Colonic mucosa (tissue), 4 donors: ENCODE measurements at regions not wholly inside any gene's neighbourhood (a gene's known extent, or its start where the extent isn't known, plus 50 kb on each side); places are given as distances from the start of the nearest gene placed in this dataset.
"Not testable (repeated sequence)": the region's sequence is repeated elsewhere in the genome, so short reads cannot be mapped to it uniquely, and the experiment has no call there.

Source experiments
- DNase-seq: peaks from one replicate; pipeline ENCODE4 v3.0.0-alpha.2; 2020
- H3K27ac ChIP-seq: fragments of 200-600 bp; one replicate; pipeline ENCODE4 v1.8.0; 2021
- H3K27me3 ChIP-seq: fragments of 200-600 bp; one replicate; pipeline ENCODE4 v1.8.0; 2021
- H3K36me3 ChIP-seq: fragments of 200-600 bp; one replicate; pipeline ENCODE4 v1.8.0; 2021
- H3K4me1 ChIP-seq: fragments of 200-600 bp; one replicate; pipeline ENCODE4 v1.8.0; 2021; ENCODE audit warnings: mild to moderate bottlenecking
- H3K4me3 ChIP-seq: fragments of 200-600 bp; one replicate; pipeline ENCODE4 v1.8.0; 2021
- H3K9ac ChIP-seq, 2 donors: one replicate each; pipeline ENCODE4 v1.7.0; 2013; ENCODE audit warnings: control low read depth in 2 of 2, low read depth in 2 of 2, low read length in 2 of 2
- H3K9me3 ChIP-seq: fragments of 200-600 bp; one replicate; pipeline ENCODE4 v1.8.0; 2021
- intact Hi-C: fragments of 100-400 bp; cut with DNase I; formaldehyde crosslinking; loops from one replicate; pipeline ENCODE4 v1.14.1; 2022
- TF ChIP-seq, protein P1 (sequence below): fragments of 200-600 bp; IDR thresholded peaks from one replicate; pipeline ENCODE4 v1.8.0; 2022; ENCODE audit warnings: antibody characterized with exemption, mild to moderate bottlenecking
- donor health status: healthy.
- donor health status: DM: no; HTN: no; CAD: no.
- donor health status: DM: no; HTN: no; CAD: no.

DNA sequence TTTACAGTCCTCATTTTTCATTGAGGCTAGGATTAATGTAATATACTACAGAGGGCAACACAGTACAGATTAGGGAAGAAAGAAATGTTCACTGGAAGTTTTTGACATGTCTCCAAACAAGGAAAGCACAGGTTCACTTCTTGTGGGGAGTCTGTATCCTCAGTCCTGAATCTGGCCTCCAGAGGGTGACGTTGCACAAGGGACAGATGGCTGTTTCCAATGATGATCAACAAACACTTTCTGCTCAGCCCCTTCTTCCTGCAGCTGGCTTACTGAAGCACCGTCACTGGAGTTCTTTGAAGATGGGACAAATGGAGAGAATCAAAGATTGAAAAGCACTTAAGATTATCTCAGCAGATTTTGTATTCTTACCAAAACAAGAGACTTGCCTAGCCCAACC, 123.3 kb upstream of the OR4E1 start:
- no peak overlapping the region for H3K27ac ChIP-seq
- TF ChIP-seq, protein P1, sequence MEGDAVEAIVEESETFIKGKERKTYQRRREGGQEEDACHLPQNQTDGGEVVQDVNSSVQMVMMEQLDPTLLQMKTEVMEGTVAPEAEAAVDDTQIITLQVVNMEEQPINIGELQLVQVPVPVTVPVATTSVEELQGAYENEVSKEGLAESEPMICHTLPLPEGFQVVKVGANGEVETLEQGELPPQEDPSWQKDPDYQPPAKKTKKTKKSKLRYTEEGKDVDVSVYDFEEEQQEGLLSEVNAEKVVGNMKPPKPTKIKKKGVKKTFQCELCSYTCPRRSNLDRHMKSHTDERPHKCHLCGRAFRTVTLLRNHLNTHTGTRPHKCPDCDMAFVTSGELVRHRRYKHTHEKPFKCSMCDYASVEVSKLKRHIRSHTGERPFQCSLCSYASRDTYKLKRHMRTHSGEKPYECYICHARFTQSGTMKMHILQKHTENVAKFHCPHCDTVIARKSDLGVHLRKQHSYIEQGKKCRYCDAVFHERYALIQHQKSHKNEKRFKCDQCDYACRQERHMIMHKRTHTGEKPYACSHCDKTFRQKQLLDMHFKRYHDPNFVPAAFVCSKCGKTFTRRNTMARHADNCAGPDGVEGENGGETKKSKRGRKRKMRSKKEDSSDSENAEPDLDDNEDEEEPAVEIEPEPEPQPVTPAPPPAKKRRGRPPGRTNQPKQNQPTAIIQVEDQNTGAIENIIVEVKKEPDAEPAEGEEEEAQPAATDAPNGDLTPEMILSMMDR = no peak
- H3K4me3 ChIP-seq = no peak overlapping the region
- H3K27me3 ChIP-seq = no peaks in the 10 kb centered on the region
- no peak overlapping the region for H3K9ac ChIP-seq
- intact Hi-C loops = no loop called here
- DNase-seq = no peak
- H3K9me3 ChIP-seq = no peaks in the 10 kb centered on the region
- no peaks in the 10 kb centered on the region for H3K36me3 ChIP-seq
- H3K4me1 ChIP-seq = no peaks in the 10 kb centered on the region

DNA sequence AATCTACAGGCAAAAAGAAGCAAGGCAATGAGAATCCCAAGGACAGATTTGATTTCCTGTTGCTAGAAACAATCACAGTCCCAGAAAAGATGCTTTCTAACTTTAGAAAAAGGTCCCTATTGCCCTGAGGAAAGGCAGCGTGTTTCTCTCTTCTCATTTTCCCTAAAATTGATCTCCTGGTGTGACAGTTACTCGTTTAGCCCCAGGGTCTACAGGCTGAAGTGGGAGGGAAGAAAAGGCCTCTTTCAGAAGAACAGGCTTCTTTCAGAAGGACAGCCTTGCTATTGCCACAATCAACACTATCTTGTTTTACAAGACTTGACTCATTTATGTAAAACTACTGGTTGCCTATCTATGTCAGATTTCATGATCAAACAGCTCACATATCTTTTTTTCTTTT, 121.8 kb upstream of the OR4E1 start:
- Histone ChIP-seq H3K4me1 (no peaks in the 10 kb centered on the region), H3K4me3 (no peak overlapping the region), H3K9ac (no peak overlapping the region), H3K27me3 (no peaks in the 10 kb centered on the region), H3K27ac (no peak overlapping the region), H3K9me3 (no peaks in the 10 kb centered on the region), H3K36me3 (no peaks in the 10 kb centered on the region)
- intact Hi-C loops = no loop called here
- no peak for DNase-seq
- TF ChIP-seq, protein P1 = no peak

DNA sequence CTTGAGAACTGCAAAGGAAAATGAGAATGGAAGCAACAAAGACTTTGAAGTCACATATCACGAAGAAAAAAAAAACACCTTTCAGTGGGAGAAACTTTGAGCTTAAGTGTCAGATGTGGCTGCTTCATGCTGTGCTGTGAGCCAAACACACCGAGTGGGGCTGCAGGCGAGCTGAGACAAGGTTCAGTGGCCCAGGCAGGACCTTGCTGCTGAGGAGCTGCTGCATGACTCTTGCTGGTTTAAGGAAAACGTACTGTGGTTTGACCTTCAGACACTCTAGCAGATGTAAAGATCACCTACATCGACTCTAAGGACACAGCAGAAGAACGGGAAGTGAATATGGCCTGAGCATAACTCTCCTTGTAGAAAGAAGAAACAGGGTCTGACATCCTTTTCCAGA, 118.1 kb upstream of the OR4E1 start:
- no peaks in the 10 kb centered on the region for H3K36me3 ChIP-seq
- TF ChIP-seq, protein P1 = no peak
- intact Hi-C loops = no loop called here
- H3K9me3 ChIP-seq = no peaks in the 10 kb centered on the region
- H3K4me3 ChIP-seq = no peak overlapping the region
- no peak overlapping the region for H3K9ac ChIP-seq
- H3K27ac ChIP-seq = no peak overlapping the region
- no peaks in the 10 kb centered on the region for H3K4me1 ChIP-seq
- H3K27me3 ChIP-seq = no peaks in the 10 kb centered on the region
- no peak for DNase-seq

DNA sequence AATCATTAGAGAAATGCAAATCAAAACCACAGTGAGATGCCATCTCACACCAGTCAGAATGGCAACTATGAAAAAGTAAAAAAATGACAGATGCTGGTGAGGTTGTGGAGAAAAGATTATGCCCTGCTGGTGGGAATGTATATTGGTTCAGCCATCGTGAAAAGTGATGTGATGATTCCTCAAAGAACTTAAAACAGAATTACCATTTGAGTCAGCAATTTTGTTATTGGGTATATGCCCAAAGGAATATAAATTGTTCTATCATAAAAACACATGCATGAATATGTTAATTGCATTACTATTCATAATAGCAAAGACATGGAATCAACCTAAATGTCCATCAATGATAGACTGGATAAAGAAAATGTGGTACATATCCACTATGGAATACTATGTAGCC, 115.1 kb upstream of the OR4E1 start:
- H3K36me3 ChIP-seq, DNase-seq, H3K9ac ChIP-seq, H3K9me3 ChIP-seq, H3K27ac ChIP-seq, H3K4me1 ChIP-seq, intact Hi-C loops, H3K4me3 ChIP-seq, H3K27me3 ChIP-seq: not testable (repeated sequence)

DNA sequence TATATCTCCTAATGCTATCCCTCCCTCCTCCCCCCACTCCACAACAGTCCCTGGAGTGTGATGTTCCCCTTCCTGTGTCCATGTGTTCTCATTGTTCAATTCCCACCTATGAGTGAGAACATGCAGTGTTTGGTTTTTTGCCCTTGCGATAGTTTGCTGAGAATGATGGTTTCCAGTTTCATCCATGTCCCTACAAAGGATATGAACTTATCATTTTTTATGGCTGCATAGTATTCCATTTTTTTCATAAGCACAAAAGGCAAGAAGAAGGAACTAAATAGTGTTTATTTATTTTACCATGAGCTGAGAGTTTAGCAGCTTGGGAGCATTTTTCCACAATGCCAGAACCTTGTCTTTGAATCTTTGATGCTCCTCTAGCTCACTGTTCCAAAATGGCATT, 113.6 kb upstream of the OR4E1 start:
- H3K27me3 ChIP-seq, H3K4me3 ChIP-seq, H3K4me1 ChIP-seq, H3K27ac ChIP-seq, H3K9me3 ChIP-seq, DNase-seq, H3K36me3 ChIP-seq, intact Hi-C loops, H3K9ac ChIP-seq: not testable (repeated sequence)

DNA sequence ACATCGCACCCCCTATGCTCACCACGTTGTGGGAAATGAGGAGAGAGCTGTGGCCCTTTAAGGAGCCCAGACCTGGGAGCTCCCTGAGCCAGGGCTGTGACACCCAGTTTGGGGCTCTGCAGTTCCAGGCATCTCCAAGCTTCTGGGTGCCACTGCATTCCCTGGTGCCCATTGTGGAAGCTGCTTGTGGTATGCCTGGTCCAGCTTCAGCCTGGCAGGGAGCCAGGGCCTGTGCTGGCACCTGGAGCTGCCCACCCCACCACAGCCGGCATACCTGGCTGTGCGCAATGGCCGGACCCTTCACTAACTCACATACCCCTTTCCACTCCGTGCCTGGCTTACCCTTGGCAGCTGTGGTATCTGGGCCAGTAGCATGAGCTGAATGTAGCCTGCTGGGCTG, 107.9 kb upstream of the OR4E1 start:
- Histone ChIP-seq H3K36me3 (no peaks in the 10 kb centered on the region), H3K9ac (no peak overlapping the region), H3K27ac (no peak overlapping the region), H3K4me3 (no peak overlapping the region), H3K27me3 (no peaks in the 10 kb centered on the region), H3K9me3 (no peaks in the 10 kb centered on the region), H3K4me1 (no peaks in the 10 kb centered on the region)
- DNase-seq = no peak
- TF ChIP-seq, protein P1 = no peak
- intact Hi-C loops = no loop called here
